GF-D8 (cell line): ENCODE measurements at regions not wholly inside any gene's neighbourhood (a gene's known extent, or its start where the extent isn't known, plus 50 kb on each side); places are given as distances from the start of the nearest gene placed in this dataset.

Experiments
- DNase-seq: peaks from one replicate; lab custom pipeline; 2025; lab: John Stamatoyannopoulos, UW

- DNase-seq, result no peak
Observed at GRCh38 chr18:29664278-29665036, 1378.1 kb downstream of the DSC3 start.

GRCh38 chr18:29661924-29662323 is 1380.6 kb downstream of the DSC3 start:
- no peak for DNase-seq

GRCh38 chr18:29660777-29661176 is 1381.8 kb downstream of the DSC3 start:
- no peak for DNase-seq

GRCh38 chr18:29653671-29654215 is 1388.8 kb downstream of the DSC3 start:
- no peak for DNase-seq

- DNase-seq, result no peak
Observed at GRCh38 chr18:29652797-29653196, 1389.7 kb downstream of the DSC3 start.

- DNase-seq, result no peak
Observed at GRCh38 chr18:29651122-29651680, 1391.3 kb downstream of the DSC3 start.

GRCh38 chr18:29648891-29649290 is 1393.7 kb downstream of the DSC3 start:
- no peak for DNase-seq

- DNase-seq, result no peak
Observed at GRCh38 chr18:29647700-29648099, 1394.8 kb downstream of the DSC3 start.

- no peak for DNase-seq
Observed at GRCh38 chr18:29644276-29644675, 1398.3 kb downstream of the DSC3 start.

GRCh38 chr18:29629493-29630036 is 1413.0 kb downstream of the DSC3 start:
- DNase-seq, result no peak

- DNase-seq, result no peak
Observed at GRCh38 chr18:29626094-29626493, 1416.4 kb downstream of the DSC3 start.

GRCh38 chr18:29616867-29617266 is 1425.7 kb downstream of the DSC3 start:
- DNase-seq, result no peak

- no peak for DNase-seq
Observed at GRCh38 chr18:29608982-29609381, 1432.1 kb upstream of the CDH2 start.

- DNase-seq, result no peak
Observed at GRCh38 chr18:29605365-29605764, 1428.4 kb upstream of the CDH2 start.

- no peak for DNase-seq
Observed at GRCh38 chr18:29596959-29597358, 1420.0 kb upstream of the CDH2 start.

GRCh38 chr18:29594493-29594892 is 1417.6 kb upstream of the CDH2 start:
- DNase-seq, result no peak

- no peak for DNase-seq
Observed at GRCh38 chr18:29588446-29589100, 1411.6 kb upstream of the CDH2 start.

GRCh38 chr18:29586210-29586609 is 1409.3 kb upstream of the CDH2 start:
- no peak for DNase-seq

- no peak for DNase-seq
Observed at GRCh38 chr18:29560270-29560669, 1383.3 kb upstream of the CDH2 start.

GRCh38 chr18:29556070-29556469 is 1379.1 kb upstream of the CDH2 start:
- DNase-seq, result no peak

GRCh38 chr18:29549759-29550158 is 1372.8 kb upstream of the CDH2 start:
- DNase-seq, result no peak

GRCh38 chr18:29547626-29548025 is 1370.7 kb upstream of the CDH2 start:
- DNase-seq, result no peak

- no peak for DNase-seq
Observed at GRCh38 chr18:29540548-29540947, 1363.6 kb upstream of the CDH2 start.
